HG02571 (cell line): ENCODE measurements at regions not wholly inside any gene's neighbourhood (a gene's known extent, or its start where the extent isn't known, plus 50 kb on each side); places are given as distances from the start of the nearest gene placed in this dataset.
"Not testable (repeated sequence)": the region's sequence is repeated elsewhere in the genome, so short reads cannot be mapped to it uniquely, and the experiment has no call there.

Experiments
- ATAC-seq: cut with Tn5 transposase; IDR thresholded peaks from one replicate; pipeline ENCODE4 v1.9.1; 2021; ENCODE audit warnings: mild to moderate bottlenecking, moderate library complexity; ENCODE audit not compliant: unreplicated experiment

DNA sequence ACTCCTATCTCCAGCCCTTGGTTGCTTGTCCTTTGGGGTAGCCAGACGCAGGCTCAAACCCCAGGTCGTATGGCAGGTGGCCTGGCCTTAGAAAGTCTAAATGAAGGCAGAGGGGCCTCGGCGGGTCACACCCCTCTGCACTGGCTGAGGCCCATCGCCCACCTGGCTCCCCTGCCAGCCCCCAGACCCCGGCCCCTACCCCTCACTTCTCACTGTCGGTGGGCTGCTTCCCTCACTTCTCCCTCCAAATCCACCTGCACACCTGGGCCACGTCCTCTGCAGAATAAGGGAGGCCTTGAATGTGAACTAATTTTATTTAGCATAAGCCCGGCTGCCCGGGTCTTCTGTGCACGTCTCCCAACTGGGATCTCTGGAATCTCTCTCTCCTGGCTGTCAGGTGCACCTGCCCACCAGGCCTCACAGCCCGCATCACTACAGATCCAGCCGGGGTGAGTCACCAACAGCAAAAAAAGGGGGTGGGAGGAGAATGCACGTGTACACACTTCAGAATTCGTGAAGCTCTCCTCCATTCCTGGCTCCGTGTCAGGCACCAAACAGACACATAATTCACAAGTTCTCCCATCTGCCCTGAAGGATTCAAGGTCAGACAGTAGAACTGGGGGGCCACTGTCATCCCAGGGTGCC, 107.5 kb upstream of the SIM2 start:
- no peak for ATAC-seq

DNA sequence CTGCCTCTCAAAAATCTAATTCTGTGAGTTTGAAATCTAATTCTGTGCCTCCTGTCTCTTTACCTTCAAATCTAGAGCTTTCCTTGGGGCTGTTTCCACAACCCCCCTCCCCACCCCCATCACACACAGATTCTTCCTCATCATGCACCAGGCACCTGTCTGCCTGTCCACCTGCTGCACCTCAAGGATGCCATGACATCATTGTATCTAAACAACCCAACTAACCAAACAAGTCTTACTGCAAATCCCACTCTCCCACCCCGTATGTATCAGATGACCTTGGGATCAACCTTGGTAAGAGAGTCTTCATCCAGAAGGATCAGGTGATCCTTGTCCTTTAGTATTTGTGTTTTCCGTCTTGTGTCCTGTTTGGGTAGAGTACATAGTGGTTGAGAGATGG, 102.7 kb upstream of the SIM2 start:
- no peak for ATAC-seq

DNA sequence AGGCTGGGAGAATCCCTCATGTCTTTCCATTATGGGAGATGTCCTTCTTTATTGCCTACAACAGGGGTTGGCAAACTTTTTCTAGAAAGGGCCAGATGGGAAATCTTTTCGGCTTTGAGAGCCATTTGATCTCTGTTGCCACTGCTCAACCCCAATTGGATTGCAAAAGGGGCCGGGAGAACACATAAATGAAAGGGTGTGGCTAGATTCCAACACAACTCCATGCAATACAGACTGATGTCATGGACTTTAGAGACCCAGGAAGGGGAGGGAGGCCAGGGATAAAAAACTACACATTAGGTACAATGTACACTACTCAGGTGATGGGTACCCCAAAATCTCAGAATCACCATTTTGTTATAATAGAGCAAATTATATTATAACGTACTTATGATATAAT, 97.6 kb upstream of the SIM2 start:
- ATAC-seq = no peak

DNA sequence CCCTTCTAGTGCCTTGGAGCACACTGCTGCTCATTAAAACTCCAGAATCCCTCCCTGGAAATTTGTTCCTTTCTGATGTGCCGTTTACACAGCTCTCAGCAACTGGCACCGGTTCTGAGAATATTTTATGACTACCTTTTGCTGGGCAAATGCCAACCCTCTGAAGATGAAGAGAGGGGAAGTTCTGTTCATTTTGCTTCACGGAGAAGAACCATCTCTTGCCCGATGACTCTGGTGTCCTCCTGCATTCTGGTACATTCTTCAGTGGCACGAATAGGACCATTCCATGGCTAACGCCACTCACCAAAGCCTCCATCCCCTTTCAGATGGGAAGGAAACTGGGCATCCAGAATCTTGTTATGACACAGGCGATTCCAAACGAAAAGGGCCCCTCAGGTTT, 96.2 kb upstream of the SIM2 start:
- ATAC-seq = no peak

DNA sequence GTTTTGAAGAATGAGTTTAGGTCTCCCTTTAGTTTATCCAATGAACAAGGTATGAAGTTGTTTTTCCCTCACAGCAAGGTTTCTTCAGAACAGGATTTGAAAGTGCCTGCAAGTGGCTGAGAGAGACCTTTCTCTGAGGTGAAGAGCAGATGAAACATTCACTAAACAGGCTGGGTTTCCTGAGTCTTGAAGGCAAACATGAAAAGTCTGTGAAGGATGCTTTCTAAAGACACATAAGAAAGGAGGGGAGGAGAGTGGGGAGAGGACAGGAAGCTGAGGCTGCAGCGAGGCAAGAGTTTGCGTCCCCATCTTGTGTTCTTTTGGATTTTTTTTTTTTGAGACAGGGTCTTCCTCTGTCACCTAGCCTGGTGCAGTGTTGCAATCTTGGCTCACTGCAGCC, 95.7 kb upstream of the SIM2 start:
- no peak for ATAC-seq

DNA sequence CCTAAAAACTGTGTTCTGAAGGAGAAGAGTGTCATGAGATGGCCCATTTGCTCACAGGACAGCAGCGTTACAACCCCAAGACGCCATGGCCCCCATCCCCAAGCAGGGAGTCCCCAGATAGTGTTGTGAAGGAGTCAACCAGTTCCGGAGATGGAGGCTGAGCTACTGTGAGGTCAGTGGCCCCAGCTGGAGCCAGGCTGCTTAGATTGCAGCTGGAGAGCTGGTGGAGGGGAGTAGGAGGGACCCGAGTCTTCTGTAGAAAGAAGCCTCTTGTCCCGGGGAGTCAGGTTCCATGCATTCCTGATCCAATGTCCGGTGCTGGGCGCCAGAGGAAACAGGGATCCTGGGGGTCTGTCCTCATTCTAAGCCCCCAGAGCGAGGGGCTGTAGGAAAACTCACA, 93.5 kb upstream of the SIM2 start:
- ATAC-seq = no peak

DNA sequence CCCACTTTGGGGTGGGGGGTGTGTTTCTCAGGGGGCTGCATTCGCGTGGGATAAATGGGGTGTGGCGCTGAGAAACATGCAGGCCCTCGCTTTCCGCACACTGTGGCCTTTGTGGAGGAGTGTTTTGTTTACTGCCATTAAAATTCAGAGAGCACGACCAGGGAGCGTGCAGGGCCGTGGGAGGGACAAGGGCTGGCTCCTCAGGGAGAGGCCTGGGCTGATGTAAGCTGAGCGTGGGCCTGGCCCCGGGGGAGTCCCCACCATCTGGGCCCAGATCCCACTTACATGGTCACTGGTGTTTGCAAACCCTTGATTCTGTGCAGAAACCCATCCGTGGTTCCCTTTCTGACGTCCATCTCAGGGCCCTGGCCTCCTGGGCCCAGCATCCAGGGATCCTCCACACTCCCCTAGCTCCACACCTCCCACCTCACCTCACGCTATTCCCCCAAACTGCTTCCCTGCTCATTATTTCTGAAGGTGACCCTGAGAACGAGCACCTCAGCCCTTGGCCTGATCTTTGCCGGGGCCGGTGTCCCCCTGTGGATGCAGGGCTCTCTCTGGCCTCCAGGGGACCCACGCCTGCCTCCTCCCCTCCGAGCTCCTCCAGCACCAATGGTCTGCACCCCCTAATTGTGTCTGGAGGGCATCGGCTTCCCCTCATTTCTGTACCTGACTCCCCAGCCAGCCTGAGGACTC, 92.5 kb upstream of the SIM2 start:
- ATAC-seq = no peak

DNA sequence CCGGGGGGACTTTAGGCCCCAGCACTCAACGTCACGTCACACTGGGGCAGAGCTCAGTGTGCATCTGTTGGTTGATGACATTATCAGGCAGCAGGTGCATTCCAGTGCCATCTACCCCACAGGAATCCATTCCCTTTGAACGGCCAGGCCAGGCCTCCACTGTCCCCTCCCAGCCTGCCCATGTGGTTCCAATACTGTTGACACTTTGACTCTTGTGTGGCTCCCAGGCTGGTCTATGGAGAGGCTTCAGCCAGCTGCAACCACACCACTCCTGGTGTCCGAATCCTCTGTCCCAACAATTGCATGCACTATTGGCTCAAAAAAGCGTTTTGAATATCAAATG, 92.0 kb upstream of the SIM2 start:
- no peak for ATAC-seq

DNA sequence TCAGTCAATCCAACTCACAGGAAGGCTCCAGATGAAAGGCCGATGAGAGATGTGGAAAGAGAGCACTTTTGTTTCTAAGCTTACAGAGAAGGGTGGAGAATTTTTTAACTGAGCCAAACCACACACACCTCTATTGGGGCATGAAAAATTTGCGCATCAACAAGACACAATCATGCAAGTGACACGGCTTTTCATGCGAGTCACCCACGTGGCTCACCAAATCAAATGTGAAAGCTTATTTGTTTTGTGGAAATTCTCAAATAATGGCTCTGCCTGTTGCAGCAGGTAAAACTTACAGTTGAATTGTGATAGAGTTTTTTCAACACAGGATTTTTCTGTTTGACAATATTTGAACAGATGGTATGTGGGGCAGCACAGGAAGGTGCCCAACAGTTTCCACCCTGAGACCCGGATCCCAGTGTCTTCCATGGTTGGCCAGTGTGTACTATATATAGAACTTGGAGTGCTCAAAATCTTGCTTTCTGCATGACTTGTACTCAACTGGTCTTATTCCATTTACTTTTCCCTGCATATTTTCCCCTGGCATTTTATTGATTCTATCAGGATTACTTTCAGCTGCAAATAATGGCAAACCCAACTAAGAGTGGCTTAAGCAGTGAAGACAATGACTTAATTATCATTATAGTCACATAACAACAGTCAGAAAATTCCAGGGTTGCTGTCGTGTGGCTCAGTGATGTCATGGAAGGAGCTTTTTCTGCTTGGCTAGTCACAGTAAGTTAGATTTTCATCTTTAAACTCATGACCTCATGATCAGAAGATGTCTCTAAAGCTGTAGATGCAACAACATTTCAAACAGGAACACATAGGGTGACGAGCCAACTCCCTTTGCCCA, 90.6 kb upstream of the SIM2 start:
- ATAC-seq = no peak

DNA sequence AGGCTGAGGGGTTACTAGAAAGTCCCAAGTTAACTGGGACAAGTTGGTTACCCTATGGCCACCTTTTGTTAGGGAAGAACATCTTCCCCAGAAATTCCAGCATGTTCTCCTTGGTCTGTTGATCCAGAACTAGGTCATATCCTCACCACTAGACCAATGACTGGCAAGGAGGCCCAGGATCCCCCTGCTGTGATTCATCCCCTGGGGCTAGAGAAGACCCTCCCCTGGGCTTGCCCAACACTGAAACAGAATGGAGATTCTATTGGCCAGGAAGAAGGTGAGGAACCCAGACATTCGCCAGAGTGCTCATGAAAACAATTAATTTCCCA, 90.1 kb upstream of the SIM2 start:
- no peak for ATAC-seq

DNA sequence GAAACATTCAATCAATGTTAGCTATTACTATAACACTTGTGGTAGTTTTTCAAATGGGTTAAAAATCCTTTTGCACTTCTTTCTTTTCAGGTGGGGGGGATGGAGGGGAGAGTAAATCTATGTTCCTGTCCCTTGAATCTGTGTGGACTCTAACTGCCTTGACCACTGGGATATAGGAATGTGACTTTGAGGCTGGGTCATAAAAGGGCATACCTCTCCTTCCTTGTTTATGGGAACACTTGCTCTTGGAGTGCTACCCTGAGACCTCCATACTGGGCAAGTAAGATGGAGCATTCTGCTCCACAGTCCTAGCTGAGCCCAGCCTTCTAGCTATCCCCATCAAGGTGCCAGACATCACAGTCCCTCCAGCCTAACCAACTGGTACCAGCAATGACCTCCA, 89.3 kb upstream of the SIM2 start:
- no peak for ATAC-seq

DNA sequence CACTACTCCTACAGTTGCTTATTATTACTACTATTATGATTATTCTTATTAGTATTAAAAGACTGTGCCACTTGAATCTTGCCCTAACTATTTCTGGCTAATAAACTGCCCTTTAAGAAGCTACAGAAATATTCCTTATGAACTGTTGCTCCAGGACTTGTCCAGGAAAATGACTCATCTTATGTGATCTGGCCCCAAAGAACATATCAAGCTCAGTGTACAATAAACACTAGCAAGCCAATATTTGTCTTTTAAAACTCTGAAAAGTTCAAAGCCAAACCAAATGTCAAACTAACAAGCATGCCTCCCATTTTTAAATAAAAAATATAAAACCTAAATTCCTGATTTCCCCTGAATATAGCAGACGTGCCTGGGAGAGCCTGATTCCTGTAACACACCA, 88.7 kb upstream of the SIM2 start:
- ATAC-seq = no peak

DNA sequence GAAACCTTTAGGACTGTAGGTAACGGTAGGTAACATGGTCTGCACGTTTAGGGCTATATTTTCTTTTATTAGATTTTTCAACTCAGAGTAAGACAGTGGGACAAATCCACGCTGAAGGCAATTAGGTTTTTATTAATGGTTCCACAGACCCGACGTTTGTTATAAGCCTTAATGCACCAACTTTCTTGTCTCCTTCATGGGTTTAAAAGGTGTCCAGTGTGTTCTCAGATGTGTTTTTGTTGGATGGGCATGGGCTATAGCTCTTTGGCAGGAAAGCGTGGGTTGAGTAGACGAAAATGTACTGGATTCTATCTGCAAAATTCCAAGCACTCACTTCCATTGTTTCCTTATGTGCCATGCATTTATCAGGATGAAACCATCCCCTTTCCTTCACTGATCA, 88.0 kb upstream of the SIM2 start:
- ATAC-seq = no peak

DNA sequence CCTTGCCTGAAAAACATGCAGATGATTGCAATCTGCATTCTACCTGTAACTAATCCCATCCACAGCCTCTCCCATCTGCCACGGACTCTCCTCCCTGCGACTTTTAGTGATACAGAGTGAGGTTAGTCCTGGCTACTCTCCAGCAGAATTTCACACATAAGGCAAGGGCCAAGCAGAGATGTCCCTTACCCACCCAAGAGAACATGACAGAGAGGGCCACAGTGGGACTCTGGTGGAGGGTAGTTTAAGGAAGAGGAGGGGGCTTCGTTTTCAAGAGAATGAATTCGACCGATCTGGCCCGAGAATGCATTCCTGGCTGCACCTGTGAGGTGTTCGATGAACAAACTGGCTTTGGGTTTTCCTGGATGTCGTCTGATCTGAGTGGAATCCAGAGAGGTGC, 87.5 kb upstream of the SIM2 start:
- no peak for ATAC-seq

DNA sequence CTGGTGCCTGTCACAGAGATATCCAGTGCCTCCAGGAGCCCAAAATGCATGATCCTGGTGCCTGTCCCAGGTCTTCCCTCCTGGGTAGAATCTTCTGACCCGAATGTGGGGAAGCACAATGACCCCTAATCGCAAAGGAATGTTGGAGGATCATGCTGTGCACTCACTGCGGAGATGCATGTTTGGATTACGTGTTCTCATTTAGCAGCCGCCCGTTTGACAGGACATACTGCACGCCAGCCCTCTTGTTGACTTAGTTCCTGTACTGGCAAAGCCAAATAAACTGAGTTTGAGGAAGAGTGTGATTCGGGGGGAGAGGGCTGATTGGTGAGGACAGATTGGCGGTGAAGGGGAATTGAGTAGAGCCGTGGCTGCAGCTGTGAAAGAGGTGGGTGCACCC, 85.9 kb upstream of the SIM2 start:
- no peak for ATAC-seq

DNA sequence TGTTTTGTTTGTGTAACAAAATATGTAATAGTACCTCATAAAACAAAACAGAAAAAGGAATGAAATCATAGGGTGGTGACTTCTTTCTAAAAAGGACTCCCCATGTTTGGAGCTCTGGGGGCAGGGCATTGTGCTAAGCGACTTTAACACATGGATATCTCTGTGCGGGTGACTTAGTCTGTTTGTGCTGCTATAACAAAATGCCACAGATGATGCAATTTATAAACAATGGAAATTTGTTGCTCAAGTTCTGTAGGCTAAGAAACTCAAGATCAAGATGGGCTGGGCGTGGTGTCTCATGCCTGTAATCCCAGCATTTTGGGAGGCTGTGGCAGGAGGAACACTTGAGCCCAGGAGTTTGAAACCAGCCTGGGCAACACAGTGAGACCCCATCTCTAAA, 85.4 kb upstream of the SIM2 start:
- ATAC-seq = no peak

DNA sequence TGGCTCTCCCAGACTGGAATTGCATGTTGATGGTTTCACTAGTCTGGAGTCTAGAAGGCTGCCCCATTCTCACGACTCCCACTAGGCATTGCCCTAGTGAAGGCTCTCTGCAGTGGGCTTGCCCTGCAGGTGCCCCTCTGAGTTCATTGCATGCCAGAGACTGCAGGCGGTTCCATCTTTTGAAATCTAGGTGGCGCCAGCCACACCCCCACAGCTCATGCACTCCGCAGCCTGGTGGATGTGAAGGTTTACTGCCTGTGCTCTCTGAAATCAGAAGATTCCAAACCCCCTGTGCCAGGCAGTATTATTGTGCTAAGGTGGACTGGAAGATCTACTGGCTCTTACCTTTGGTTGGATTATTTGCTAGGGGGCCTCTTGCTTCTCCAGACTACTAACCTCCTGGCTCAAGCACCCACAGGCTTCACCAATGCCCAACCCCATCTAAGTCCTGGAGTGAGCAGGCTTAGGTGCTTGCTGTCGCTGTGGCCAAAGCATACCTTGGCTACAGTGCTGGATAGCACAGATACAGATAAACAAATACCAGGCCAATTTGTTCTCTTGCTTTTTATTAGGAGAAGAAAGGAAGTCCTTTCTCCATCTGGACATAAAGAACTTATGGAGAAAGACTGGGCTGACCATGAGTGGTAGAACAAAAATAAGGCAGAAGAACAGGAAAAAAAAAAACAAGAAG, 83.5 kb upstream of the SIM2 start:
- no peak for ATAC-seq

DNA sequence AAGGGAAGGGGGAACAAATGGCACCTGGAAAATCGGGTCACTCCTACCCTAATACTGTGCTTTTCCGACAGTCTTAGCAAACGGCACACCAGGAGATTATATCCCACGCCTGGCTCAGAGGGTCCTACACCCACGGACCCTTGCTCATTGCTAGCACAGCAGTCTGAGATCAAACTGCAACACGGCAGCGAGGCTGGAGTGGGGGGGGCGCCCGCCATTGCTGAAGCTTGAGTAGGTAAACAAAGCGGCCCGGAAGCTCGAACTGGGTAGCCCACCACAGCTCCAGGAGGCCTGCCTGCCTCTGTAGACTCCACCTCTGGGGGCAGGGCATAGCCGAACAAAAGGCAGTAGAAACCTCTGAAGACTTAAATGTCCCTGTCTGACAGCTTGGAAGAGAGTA, 82.1 kb upstream of the SIM2 start:
- not testable (repeated sequence) for ATAC-seq

DNA sequence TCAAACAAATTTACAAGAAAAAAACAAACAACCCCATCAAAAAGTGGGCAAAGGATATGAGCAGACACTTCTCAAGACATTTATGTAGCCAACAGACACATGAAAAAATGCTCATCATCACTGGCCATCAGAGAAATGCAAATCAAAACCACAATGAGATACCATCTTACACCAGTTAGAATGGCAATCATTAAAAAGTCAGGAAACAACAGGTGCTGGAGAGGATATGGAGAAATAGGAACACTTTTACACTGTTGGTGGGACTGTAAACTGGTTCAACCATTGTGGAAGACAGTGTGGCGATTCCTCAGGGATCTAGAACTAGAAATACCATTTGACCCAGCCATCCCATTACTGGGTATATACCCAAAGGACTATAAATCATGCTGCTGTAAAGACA, 77.1 kb upstream of the SIM2 start:
- ATAC-seq = not testable (repeated sequence)

DNA sequence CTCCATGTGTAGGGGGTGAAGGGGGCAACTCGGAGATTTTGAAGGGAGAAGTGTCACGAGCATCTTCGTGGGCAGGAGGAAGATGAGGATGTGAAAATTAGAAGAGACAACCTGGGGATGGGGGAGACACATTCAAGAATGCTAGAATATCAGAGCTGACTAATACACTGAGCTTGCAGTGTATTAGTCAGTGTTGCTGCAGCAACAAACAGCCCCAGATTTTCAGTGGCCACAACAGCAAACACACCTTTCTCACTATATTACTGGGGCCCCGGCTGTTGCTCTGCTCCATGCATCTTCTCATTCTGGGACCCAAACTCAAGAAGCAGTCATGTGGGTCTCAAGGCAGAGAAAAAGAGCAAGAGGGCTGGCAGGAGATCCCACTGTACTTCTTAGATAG, 74.8 kb upstream of the SIM2 start:
- ATAC-seq = no peak

DNA sequence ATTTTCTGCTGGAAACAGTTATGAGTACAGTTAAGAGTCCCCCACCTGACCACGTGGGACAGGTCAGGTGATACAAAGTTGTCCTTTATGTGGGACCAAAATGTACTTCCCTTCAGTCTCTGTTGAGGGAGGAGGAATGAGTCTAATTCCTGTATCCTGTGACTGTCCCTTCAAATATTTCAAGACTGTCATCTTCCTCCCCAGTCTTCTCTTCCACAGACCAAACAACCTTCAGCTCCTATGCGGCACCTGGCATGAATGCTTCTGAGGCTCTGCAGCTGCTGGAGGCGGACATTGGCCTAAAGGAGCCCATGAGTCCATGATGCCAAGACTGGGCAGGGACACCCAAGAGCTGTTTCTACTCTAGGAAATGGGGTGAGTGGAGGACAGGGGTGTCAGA, 72.1 kb upstream of the SIM2 start:
- ATAC-seq = no peak

DNA sequence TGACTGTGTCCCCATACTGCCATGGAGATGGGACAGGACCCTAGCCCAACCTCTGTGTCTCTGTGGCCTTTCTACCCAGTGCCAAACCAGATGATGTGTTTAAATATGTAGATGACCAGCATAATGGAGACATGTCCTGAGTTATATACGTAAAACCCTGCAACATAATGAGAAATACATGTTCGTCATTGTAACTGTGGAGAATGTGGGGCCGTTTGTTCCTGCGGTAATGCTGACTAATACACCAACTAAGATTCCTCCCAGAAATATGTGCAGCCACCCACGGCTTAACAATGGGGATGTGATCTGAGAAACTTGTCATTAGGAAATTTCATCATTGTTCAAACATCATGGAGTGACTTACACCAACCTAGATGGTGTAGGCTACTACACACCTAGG, 71.7 kb upstream of the SIM2 start:
- no peak for ATAC-seq
